Nephron progenitor cell (in vitro differentiated cells): ENCODE measurements at regions not wholly inside any gene's neighbourhood (a gene's known extent, or its start where the extent isn't known, plus 50 kb on each side); places are given as distances from the start of the nearest gene placed in this dataset.

Source experiments
- DNase-seq: peaks from one replicate; pipeline ENCODE4 v3.0.0; 2021
- H3K27ac Mint-ChIP-seq: 2 replicates; pipeline ENCODE4 v1.8.0; 2021; ENCODE audit warnings: mild to moderate bottlenecking, moderate library complexity, mixed read lengths
- H3K27me3 Mint-ChIP-seq: 2 replicates; pipeline ENCODE4 v1.8.0; 2021; ENCODE audit warnings: mild to moderate bottlenecking, low read depth, mixed read lengths; ENCODE audit not compliant: poor library complexity
- H3K36me3 Mint-ChIP-seq: 2 replicates; pipeline ENCODE4 v1.8.0; 2021; ENCODE audit warnings: low read depth, mixed read lengths
- H3K4me1 Mint-ChIP-seq: 2 replicates; pipeline ENCODE4 v1.8.0; 2021; ENCODE audit warnings: mixed read lengths
- H3K4me3 Mint-ChIP-seq: 2 replicates; pipeline ENCODE4 v1.8.0; 2021; ENCODE audit warnings: mild to moderate bottlenecking, moderate library complexity, mixed read lengths
- H3K9me3 Mint-ChIP-seq: 2 replicates; pipeline ENCODE4 v1.8.0; 2021; ENCODE audit warnings: mild to moderate bottlenecking, moderate library complexity, mixed read lengths
- TF ChIP-seq, protein P1 (sequence below): fragments of 200-600 bp; sonication (generic); IDR thresholded peaks from 2 replicates; pipeline ENCODE4 v1.5.0; 2021; ENCODE audit warnings: antibody characterized with exemption

DNA sequence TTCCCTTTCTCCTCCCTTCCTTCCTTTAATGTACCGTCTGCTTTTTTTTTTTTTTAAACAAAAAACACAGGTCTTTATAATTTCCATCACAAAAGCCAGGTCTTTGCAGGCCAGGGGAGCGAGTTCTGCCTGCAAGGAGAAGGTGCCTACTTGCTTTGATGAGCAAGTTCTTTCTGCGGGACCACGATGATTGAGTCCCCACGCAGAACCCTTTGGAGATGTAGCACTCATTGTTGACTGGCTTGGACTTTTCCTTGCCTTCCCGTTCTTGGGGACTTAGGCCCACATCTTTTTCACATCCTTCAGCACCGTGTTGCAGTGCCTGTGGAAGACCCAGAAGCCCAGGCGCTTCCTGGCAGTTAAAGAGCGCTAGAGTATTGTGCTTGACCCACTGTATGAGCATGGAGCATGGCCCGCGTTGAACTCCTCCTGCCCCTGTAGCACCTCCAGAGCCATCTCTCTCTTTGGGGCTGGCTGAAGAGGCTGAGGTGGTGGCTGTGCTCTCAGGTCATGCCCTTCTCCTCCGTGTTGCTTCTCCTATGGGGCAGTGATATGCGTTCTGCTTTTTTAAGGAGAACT is 177.6 kb downstream of the EXOC5 start:
- peaks cover 24% of the 10 kb centered on the region for H3K9me3 Mint-ChIP-seq
- no peak overlapping the region for H3K27ac Mint-ChIP-seq
- H3K27me3 Mint-ChIP-seq, result no peaks in the 10 kb centered on the region
- H3K4me1 Mint-ChIP-seq, result no peaks in the 10 kb centered on the region
- no peak for DNase-seq
- TF ChIP-seq, protein P1, sequence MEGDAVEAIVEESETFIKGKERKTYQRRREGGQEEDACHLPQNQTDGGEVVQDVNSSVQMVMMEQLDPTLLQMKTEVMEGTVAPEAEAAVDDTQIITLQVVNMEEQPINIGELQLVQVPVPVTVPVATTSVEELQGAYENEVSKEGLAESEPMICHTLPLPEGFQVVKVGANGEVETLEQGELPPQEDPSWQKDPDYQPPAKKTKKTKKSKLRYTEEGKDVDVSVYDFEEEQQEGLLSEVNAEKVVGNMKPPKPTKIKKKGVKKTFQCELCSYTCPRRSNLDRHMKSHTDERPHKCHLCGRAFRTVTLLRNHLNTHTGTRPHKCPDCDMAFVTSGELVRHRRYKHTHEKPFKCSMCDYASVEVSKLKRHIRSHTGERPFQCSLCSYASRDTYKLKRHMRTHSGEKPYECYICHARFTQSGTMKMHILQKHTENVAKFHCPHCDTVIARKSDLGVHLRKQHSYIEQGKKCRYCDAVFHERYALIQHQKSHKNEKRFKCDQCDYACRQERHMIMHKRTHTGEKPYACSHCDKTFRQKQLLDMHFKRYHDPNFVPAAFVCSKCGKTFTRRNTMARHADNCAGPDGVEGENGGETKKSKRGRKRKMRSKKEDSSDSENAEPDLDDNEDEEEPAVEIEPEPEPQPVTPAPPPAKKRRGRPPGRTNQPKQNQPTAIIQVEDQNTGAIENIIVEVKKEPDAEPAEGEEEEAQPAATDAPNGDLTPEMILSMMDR, result no peak
- no peak overlapping the region for H3K4me3 Mint-ChIP-seq
- peaks cover 26% of the 10 kb centered on the region for H3K36me3 Mint-ChIP-seq

- Mint-ChIP-seq H3K27ac (no peak overlapping the region), H3K4me3 (no peak overlapping the region), H3K9me3 (peaks cover 23% of the 10 kb centered on the region), H3K27me3 (no peaks in the 10 kb centered on the region), H3K4me1 (no peaks in the 10 kb centered on the region), H3K36me3 (peaks cover 21% of the 10 kb centered on the region)
- DNase-seq, result no peak
- TF ChIP-seq, protein P1, result no peak
These were observed 178.8 kb downstream of the EXOC5 start for GRCh38 chr14:57089901-57090300.

DNA sequence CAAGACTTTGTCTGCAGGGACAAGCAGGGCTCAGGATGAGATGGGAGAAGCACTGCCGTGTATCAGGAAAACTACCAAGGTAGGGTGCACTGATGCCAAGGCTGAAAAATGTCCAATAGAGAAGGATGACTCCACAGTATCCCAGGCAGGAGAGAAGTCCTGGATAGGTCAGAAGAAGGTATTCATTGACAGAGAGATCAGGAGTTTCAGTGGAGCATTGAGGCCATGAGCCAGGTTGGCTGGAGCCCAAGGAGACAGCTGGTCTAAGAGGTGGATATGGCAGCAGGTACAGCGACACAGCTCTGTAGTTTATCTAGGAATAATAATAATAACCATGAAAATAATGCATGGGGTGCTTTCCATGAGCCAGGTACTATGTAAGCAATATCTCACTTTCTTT is 180.9 kb downstream of the EXOC5 start:
- TF ChIP-seq, protein P1, result no peak
- DNase-seq, result no peak
- no peak overlapping the region for H3K4me3 Mint-ChIP-seq
- H3K9me3 Mint-ChIP-seq, result peaks cover 21% of the 10 kb centered on the region
- H3K27ac Mint-ChIP-seq, result no peak overlapping the region
- H3K36me3 Mint-ChIP-seq, result peaks cover 19% of the 10 kb centered on the region
- peaks cover 3% of the 10 kb centered on the region for H3K27me3 Mint-ChIP-seq
- H3K4me1 Mint-ChIP-seq, result no peaks in the 10 kb centered on the region

DNA sequence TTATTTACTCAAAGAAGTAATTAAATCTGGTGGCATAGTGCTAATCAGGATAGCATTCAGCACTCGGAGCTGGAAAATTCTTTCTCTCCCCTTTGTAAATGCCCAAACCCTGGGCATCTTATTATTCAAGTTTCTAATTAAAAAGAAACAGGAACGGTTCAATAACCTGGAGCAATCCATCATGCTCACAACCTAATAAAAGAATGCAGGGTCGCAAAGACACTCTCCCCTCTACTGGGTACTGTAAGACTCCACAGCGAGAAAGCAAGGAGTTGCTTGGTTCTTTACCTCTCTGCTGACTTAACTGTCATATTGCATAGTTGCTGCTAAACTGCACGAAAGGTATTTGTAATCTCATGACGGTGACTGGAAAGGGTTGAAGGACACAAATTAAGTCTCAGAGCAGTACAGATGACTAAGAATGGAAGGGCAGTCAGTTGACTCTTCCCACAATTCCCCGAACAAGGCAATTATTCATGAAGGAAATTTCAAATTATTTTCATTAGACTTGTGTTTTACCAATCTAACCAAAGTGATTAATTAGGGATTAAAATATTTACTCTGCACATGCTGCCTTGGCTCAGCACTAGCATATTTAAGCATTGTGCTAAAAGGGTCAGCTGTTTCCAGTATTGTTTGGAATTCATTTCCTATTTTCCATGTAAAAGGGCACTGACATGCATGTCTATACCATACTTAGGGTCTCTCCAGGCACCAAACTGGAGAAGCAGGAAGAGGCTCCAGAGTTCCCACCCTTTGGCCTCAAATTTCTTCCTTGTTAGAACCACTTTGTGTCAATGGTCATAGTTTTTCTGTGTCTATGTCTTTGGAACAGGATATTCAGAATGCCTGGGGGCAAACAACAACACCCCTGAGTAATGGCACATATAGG is 182.2 kb downstream of the EXOC5 start:
- DNase-seq, result no peak
- peaks cover 3% of the 10 kb centered on the region for H3K27me3 Mint-ChIP-seq
- H3K9me3 Mint-ChIP-seq, result peaks cover 21% of the 10 kb centered on the region
- H3K4me1 Mint-ChIP-seq, result no peaks in the 10 kb centered on the region
- TF ChIP-seq, protein P1, result no peak
- H3K36me3 Mint-ChIP-seq, result peaks cover 19% of the 10 kb centered on the region
- H3K4me3 Mint-ChIP-seq, result no peak overlapping the region
- no peak overlapping the region for H3K27ac Mint-ChIP-seq

GRCh38 chr14:57085801-57086200 is 182.9 kb downstream of the EXOC5 start:
- TF ChIP-seq, protein P1, result no peak
- peaks cover 3% of the 10 kb centered on the region for H3K27me3 Mint-ChIP-seq
- H3K27ac Mint-ChIP-seq, result no peak overlapping the region
- DNase-seq, result no peak
- H3K9me3 Mint-ChIP-seq, result peaks cover 21% of the 10 kb centered on the region
- H3K4me3 Mint-ChIP-seq, result no peak overlapping the region
- H3K36me3 Mint-ChIP-seq, result peaks cover 19% of the 10 kb centered on the region
- no peaks in the 10 kb centered on the region for H3K4me1 Mint-ChIP-seq
